ENCODE measurements at regions not wholly inside any gene's neighbourhood (a gene's known extent, or its start where the extent isn't known, plus 50 kb on each side); places are given as distances from the start of the nearest gene placed in this dataset.
"Not testable (repeated sequence)": the region's sequence is repeated elsewhere in the genome, so short reads cannot be mapped to it uniquely, and the experiment has no call there.

DNA sequence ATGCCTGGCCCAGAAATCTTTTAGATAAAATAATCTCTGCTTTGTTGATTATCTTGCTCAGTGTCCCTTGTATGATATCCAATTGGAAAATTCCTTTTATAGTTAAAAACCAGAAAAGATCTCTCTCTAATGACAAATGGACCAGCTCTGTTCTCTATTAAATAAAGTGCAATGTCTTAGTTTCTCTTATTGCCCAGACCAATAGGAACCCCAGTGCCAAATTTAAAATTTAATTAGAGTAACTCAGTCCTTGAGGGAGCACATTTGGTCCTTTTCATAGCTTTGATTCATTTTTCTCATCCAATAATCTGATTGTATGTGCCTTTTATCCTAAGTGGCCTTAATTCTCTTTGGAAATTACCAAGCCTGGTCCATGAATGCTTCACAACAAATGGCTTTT lies 158.9 kb upstream of the FOXK1 start:
- FAIRE-seq: no peak
- no peak for DNase-seq (ENCODE audit: low spot score)

- DNase-seq (ENCODE audit: low spot score) (no peak), FAIRE-seq (no peak)
Observed at GRCh38 chr7:4523873-4524272, 158.2 kb upstream of the FOXK1 start.

- no peak for DNase-seq (ENCODE audit: low spot score)
- no peak for FAIRE-seq
Observed at GRCh38 chr7:4525884-4526283, 156.2 kb upstream of the FOXK1 start.

GRCh38 chr7:4527988-4528636 lies 154.0 kb upstream of the FOXK1 start:
- FAIRE-seq (no peak), DNase-seq (ENCODE audit: low spot score) (no peak)

DNA sequence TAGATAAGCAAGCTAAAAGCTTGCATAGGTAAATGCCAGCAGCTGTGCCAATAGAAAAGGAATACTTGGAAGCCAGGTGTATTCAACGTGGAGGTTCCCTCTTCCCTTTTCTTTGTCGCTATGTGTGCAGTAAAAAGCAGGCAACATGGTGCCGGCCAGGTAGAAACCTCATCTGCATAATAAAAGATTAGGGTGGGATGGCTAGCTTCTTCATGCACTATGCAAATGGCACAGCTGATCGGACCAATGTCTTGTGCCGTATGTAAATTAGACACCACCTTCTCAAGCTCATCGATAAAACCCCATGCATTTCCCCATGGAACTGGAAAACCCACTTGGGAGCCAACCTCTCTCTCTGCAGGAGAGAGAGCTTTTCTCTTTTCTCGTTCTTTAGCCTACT lies 150.9 kb upstream of the FOXK1 start:
- FAIRE-seq: no peak
- no peak for DNase-seq (ENCODE audit: low spot score)

- not testable (repeated sequence) for DNase-seq (ENCODE audit: low spot score); FAIRE-seq
Observed at GRCh38 chr7:4533339-4533738, 148.8 kb upstream of the FOXK1 start.

GRCh38 chr7:4549681-4550080 lies 132.4 kb upstream of the FOXK1 start:
- FAIRE-seq (no peak), DNase-seq (ENCODE audit: low spot score) (no peak)

DNA sequence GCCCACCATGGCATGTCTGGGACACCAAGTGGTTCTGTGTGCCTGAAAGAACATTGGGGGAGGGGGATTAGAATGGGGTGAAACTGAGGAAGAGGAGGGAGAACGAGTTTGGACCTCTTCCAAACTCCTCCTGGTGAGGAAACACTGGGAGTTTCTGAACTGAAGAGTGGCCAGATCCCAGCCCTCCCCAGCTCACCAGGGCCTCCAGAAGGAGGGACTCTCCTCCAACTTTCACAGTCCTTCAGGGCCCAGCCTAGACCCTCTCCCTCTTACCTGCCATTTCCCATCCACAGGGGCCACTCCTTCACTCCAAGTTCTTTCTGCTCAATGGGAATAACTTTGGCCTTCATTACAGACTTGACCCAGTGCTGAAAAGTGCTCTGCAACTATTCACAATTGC lies 132.0 kb upstream of the FOXK1 start:
- FAIRE-seq: no peak
- no peak for DNase-seq (ENCODE audit: low spot score)

- no peak for DNase-seq (ENCODE audit: low spot score)
- no peak for FAIRE-seq
Observed at GRCh38 chr7:4552985-4553384, 129.1 kb upstream of the FOXK1 start.

GRCh38 chr7:4556868-4557793 lies 125.0 kb upstream of the FOXK1 start:
- FAIRE-seq (no peak), DNase-seq (ENCODE audit: low spot score) (no peak)

- no peak for FAIRE-seq
- no peak for DNase-seq (ENCODE audit: low spot score)
Observed at GRCh38 chr7:4561795-4562194, 120.3 kb upstream of the FOXK1 start.

DNA sequence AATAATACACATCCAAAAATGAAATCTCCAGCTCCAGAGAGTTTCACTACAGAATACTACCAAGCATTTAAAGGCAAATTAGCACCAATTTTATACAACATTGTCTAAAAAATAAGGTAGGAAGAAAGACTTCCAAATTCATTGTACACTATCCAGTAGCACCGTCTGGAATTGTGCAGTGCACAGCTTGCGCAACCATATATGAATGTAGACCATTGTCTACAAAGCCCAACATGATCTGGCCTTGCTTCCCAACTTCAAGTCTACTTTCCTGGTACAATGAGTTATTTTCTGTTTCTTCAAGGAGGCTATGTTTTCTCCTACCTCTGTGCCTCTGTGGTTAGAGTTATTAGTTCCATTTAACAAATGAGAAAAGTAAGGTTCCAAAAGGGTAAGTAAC lies 115.4 kb upstream of the FOXK1 start:
- no peak for DNase-seq (ENCODE audit: low spot score)
- FAIRE-seq: no peak

DNA sequence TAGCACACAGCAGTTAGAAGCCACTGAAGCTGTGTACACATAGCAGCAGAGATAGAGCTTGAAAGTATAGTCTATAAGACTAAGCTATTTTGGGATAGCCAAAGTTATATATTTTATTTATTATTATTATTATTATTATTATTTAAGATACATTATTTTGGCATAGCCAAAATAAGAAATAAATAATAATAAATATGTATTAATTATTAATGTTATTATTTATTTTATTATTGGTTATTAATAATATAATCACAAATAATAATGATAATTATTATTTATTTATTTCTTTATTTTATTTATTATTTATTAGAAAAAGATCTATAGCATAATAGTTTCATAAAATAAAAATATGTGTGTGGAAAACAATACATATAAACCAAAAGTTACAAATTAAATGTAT lies 107.2 kb upstream of the FOXK1 start:
- DNase-seq (ENCODE audit: low spot score): no peak
- peak; percentile 89 for FAIRE-seq

DNA sequence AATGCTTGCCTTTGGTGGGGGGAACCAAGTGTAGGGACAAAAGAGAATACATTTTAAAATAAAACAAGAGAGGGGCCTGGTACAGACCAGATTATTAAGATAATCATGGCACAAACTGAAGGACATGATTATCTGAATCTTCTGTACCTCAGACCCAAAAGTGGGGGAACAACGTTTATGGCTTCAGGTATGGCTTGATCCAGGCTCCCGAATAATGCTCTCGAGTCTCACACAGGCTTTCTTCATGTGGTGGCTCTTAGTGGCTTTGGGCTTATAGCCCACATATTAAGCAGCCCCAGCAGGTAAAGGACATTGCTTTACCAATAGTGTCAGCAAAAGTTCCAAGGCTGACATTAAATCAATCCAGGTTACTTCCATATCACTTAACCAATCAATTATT lies 106.8 kb upstream of the FOXK1 start:
- no peak for FAIRE-seq
- no peak for DNase-seq (ENCODE audit: low spot score)

DNA sequence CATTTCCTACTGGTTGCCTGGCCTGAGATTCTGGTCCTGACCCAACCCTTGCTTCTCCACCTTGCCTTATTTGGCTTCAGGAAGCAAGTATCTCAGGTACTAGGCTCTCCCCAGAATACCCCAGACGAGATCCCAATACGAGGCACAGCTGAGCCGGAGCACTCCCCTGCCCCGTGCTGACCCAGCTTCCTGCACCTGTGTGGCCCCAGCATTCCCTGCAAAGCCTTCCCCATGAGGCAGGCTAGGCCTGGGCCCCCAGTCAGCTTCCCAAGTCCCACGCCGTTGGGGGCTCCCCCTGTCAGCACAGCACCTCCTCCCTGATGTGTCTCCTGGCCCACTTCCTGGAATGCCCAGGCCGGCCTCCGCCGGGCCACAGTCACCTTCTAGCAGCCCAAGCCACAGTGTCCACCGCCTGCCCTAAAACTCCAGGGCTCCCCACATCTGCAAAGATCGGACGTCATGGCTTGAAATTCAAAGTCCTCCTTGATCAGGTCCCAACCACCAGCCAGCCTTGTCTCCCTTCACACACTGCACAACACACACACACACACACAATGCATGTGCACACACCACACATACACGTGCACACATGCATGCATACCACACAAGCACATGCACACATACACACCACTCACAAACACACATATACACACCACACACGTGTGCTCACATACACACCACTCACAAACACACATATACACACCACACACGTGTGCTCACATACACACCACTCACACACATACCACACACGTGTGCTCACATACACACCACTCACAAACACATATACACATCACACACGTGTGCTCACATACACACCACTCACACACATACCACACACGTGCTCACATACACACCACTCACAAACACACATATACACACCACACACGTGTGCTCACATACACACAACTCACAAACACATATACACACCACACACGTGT lies 78.9 kb upstream of the FOXK1 start:
- FAIRE-seq: no peak
- DNase-seq (ENCODE audit: low spot score): no peak

GRCh38 chr7:4603843-4604231 lies 78.3 kb upstream of the FOXK1 start:
- no peak for FAIRE-seq

DNA sequence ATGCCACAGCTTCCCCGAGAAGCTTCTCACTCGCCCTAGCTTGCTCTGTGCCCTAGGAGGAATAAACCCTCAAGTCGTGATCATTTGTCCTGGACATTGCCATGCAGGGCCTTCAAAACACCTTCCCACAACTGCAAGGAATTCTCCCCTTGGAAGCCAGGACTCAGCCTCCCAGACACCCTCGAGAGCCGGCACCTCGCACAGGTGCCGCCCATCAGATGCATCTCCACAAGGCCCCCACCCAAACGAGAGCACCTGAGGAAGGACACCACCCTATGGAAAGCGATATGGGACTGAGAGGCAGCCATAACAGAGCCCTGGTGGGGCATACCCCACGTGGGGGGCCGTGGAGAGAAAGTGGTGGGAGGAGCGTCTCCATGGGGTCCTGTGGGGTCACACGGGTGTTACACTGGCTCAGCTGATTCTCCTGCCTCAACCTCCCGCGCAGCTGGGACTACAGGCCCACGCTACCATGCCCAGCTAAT lies 77.6 kb upstream of the FOXK1 start:
- FAIRE-seq: no peak

More at GRCh38 chr7:4603843-4604231, 78.3 kb upstream of the FOXK1 start:
- no peak for DNase-seq (ENCODE audit: low spot score)

GRCh38 chr7:4606797-4607196 lies 75.3 kb upstream of the FOXK1 start:
- no peak for FAIRE-seq
- no peak for DNase-seq (ENCODE audit: low spot score)

More for the DNA sequence above, 77.6 kb upstream of the FOXK1 start:
- DNase-seq (ENCODE audit: low spot score): no peak

- no peak for DNase-seq (ENCODE audit: low spot score)
- no peak for FAIRE-seq
Observed at GRCh38 chr7:4607311-4607729, 74.8 kb upstream of the FOXK1 start.

DNA sequence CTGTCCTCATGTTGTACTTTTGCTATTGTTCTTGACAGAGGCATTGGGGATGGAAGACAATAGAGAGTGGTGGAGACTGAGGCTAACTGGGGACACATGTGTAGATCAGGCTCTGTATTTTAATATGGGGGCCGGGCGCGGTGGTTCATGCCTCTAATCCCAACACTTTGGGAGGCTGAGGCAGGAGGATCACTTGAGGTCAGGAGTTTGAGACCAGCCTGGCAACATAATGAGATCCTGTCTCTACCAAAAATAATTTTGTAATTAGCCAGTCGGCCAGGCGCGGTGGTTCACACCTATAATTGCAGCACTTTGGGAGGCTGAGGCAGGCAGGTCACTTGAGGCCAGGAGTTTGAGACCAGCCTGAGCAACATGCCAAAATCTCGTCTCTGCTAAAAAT lies 72.5 kb upstream of the FOXK1 start:
- FAIRE-seq; DNase-seq (ENCODE audit: low spot score): not testable (repeated sequence)

- DNase-seq (ENCODE audit: low spot score) (peak; percentile 69), FAIRE-seq (no peak)
Observed at GRCh38 chr7:4610768-4611467, 71.2 kb upstream of the FOXK1 start.
